ENCODE measurements at regions not wholly inside any gene's neighbourhood (a gene's known extent, or its start where the extent isn't known, plus 50 kb on each side); places are given as distances from the start of the nearest gene placed in this dataset.
"Not testable (repeated sequence)": the region's sequence is repeated elsewhere in the genome, so short reads cannot be mapped to it uniquely, and the experiment has no call there.

DNA sequence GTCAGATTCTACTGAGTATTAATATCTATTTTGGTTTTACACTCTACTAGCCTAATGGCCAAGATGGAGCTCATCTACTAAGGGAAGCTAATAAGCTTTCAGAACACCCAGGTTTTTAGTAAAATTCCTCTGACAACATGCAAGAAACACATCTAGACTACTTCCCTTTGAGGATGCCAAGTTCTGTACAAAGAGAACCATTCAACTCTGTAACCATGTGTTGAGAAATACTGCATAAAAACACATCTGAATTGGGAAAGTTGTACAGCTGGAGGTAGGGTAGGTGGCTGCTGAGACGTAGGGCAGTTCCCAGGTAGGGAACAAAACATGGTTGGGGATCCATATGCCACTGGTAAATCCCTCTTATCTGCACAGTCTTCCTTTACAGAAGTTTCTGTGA, 66.2 kb downstream of the SC5D start:
- DNase-seq, result peak; percentile 36

DNA sequence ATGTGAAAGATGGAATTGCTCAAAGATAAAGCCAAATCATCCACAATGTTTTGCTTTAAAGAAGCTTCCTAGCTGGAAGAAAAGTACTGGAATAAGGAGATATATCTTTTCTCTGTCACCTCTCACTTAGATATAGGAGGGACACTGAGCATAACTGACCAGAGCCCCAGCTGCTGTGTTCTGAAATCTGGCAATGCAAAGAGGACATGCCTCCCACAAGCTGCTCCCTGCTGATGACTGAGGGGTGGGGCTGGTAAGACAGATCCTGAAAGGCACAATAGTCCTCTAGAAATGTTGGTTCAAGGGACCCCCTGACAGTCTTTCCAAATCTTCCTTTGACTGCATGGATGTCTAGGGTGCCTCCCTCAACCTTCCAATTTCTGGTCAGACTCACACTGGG, 67.0 kb downstream of the SC5D start:
- DNase-seq, result no peak

DNA sequence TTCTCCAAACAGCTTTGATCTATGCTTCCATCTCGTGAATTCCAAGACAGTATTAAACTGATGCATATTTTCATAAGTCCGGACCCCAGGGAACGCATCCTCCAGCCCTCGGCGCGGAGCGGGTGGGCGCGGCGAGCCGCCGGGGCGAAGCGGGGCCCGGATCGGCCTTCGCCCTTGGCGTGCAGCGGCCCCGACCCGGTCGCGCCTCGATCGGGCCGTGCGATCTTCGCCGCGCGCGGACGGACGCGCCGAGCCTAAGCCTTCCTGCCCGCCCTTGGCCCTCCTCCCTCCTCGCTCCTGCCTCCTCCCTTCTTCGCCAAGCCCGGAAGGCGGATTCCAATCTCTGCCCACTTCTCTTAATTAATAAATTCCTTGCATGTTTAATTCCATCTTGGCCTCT, 70.4 kb downstream of the SC5D start:
- not testable (repeated sequence) for DNase-seq

DNA sequence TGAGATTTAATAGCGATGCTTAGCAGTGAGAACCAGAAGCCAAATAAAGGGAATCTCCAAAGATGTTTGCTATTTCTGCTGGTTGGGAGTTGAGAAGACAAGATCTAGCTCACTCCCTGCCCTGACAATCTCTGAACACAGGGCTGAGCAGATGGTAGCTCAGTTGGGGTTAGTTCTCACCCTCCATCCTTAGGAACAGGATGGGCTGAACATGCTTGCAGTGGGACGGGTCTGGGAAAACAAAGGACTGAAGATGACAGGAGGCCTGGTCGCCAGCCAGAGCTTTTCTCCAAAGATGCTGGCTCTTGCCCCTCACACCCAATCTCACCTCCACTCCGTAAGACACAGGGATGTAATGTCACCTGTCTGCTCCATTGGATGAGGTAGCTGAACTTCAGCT, 72.7 kb downstream of the SC5D start:
- DNase-seq, result no peak

DNA sequence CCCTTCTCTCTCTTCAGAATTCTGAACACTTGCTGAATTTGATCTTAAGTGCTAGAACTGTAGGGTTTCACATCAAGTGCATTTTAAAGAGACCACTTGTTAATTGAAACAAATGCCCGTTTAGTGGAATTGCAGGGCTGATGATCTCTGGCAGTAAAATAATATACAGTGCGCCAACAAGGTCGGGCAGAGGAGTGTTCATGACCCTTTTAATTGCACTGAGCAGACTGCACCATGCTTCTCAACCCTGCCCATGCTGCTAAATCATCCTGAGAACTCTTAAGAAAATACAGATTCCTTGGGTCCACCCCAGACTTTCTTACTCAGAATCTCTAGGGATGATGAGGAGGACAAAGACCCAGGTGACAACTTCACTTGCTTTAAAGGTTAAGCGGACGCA, 73.5 kb downstream of the SC5D start:
- DNase-seq, result no peak

DNA sequence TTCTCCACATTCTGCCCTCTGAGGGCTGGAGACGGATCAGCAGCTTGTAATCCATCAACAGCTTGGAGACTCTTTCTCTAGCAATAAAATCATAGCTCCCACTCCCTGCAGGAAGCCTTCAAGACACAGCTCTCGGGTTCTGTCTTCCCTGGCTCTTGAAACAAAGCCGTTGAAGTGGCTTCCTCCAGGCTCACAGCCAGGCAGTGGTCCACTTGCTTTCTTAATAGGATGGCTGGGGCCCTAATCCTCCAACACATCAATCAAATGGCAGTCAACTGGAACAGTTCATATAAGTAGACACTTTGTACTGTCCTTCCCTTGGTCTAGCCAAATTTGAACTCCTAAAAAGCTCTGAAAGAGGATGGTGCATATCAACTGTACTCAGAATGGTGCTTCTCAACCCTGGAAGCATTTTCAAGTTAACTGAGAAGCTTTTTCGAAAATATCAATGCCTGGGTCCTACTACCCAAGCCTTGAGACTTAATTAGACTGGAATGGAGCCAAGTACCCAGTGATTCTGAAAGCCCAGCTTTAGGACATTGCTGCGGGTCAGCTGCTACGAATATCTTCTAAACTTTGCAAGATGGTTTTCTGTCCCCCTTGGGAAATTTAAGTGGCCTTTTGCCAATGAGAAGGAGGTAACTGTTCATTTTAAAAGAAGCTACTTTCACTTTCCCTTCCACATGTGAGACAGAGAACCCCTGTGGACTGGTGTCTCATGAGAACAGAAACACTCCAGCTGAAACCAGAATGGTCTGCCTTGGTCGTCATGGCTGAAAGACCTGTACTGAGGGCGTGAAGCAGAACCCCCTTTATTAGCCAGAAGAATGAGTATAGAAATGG, 74.7 kb downstream of the SC5D start:
- peak; percentile 51 for DNase-seq

DNA sequence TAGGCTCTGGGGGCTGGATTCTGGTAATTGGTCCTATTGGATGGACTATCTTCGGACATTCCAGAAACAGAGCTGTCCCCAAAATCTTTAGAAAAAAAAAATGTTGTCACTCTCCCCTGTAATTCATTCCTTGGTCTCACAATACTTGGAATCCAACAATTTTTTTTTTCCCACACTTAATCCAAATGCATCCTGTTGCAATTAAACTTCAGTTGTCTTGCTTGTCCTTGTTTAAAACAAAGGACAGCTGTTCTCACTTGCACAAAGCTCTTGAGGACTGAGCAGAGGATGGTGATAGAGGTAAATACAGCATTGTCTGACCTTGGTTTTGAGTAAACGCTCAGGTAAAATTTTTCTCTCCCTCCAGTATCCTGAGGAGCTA, 75.3 kb downstream of the SC5D start:
- DNase-seq, result no peak

DNA sequence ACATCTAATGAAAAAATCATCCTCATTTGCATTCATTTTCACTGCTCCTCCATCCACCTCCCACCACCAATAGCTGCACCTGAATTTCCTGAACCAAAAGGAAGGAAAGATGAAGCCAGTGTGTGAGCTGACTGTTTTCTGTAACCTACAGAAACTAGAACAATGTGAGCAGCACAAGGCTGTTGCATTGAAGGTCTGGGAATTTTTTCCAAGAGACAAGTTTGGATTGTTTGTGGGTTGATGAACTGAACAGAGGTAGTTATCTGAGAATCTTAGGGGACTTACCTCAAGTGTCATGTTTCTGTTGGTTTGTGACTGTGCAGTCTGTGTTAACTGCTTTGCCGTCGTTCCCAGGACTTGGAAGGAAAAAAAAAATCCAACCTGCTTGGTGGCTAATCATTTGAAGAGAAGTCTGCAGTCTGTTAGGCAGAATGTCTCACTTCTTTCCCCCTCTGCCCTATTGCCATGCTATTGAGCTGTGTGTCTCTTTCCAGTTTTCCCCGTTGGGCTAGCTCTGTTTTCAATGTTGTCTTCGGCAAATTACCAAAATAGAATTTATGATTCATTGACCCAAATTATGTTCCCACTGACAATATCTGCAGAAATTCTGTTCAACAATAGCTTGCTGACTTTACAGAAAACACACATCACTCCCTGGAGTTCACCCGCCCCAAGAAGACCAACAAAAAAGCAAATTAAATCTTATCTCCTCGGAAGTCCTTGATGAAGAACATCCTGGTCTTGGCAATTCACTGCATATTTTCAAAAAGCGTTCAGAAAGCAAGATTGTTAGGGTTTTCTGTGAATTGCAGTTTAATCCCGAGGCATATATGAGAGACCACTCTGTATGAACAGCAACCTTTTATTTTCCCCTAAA, 76.0 kb downstream of the SC5D start:
- DNase-seq, result no peak

DNA sequence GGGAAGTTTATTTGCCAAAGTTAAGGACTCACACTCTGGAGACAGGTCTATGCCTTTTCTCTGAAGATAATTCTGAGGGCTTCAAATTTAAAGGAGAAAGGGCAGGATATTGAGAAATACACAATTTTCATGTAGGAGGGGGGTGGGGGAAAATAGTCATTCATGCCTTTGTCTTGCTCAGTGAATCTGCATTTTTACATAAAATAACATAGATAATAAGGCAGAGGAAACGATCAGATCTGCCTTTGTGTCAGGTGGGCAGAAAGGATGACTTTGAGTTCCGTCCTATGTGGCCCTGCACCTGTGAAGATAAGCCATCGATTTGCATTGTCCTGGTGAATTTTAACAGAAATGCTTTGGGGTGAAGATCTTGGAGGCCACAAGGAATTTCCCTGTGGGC, 76.8 kb downstream of the SC5D start:
- DNase-seq, result no peak

DNA sequence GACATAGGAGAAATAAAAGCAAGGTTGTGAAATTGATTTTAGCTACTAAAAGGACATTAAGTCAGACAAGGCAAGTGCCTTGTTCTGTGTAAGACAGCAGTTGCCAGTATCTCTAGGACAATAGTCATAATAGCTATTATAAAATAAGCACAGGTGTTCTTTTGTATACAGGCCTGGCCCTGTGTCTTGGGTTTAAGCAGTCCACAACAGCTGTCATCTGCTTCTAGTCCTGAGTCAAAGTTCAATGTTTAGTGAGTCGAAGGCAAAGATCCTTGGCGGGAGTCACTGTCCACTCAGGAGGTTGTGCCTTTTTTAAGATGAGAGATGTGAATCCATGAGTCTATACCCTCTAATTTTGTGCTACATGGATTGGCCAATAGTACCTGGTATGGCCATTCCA, 79.5 kb downstream of the SC5D start:
- DNase-seq, result no peak

DNA sequence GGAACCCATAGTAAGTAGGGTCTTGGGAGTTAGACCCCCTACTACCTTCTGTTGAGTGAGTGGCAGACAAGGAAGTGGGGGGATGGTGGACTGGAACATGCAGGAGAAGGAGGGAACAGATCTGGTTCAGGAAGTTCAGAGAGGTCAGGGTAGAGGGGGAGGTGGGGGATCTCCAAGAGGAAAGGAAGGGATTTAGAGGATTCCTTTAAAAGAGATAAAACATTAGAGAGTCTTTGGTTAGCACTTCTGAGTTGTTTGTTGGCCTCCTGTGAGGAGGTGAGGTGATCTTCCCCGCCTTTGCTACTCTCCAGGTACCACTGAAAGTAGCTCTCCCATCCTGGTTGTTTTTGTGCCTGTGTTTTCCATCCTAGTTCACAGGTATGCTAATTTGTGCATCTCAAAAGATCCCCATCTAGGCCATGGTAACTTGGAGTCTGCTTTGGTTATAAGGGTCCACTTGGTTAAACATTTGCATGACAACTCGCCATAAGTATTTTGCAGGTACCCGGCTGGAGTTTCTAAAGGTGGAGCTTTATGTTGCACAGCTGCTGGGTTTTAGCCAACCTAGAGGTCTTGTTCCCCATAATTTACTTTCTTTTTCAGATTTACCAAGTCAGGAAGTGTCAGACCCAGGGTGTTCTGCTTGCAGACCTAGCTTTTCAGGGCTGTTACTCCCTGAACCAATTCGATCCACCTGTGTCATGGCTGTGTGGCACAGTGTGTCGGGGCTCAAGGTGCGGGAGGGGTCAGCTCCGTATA, 79.3 kb upstream of the SORL1 start:
- DNase-seq, result no peak

DNA sequence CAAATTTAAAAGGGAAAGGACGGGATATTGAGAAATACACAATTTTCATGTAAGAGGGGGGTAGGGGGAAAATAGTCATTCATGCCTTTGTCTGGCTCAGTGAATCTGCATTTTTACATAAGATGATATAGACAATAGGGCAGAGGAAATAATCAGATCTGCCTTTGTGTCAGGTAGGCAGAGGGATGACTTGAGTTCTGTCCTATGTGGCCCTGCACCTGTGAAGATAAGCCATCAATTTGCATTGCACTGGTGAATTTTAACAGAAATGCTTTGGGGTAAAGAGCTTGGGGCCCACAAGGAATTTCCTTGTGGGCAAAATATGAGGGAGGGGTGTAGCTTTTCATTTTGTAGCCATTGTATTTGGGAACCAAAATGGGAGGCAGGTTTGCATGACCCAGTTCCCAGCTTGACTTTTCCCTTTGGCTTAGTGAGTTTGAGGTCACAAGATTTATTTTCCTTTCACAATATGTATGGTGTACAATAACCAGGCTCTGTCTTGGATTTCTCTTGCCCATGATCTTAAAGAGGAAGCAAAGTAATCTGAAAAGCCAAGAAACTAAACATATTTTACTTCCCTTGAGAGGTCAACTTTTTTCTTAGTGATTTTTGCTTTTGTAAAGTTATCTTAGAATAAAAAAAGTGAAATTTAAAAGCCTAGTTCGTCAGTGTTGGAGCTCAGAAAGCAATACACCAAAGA, 77.7 kb upstream of the SORL1 start:
- DNase-seq, result no peak

DNA sequence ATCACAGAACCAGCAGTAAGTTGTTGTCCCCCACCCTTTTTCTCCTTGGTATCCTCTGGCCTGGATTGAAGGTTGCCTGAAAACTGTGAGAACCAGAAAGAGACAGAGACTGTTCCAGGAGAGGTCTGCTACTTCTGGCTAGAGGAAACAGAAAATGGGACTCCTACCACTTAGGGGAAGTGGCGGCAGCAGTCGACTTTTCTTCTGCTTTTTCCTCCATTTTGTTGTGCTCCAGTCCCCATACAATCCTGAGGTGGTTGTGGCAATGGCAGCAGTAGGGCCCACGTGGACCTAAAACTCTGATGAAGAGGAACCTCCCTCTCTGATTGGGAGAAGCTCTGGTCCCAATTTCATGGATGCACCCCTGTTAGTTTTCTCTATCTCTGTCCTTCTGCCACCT, 76.0 kb upstream of the SORL1 start:
- DNase-seq, result peak; percentile 22

DNA sequence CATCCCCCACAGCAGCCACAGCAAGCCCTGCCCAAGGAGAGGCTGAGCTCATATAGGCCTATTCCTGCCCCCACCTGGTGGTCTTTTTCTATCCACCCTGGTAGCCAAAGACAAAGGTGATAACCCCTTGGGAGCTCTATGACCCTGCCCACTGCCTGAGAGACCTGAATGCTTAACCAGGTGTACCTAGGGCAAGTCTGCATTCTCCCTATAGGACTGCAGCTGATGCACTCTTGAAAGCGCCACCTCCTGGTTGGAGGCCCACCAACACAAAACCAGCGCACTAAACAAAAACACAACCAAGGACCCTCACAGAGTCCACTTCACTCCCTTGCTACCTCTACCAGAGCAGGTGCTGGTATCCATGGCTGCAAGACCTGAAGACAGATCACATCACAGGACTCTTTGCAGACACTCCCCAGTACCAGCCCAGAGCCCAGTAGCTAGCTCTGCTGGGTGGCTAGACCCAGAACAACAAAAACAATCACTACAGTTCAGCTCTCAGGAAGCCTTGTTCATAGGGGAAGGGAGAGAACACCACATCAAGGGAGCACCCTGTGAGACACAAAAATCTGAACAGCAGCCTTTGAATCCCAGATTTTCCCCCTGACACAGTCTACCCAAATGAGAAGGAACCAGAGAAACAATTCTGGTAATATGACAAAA, 72.8 kb upstream of the SORL1 start:
- not testable (repeated sequence) for DNase-seq

DNA sequence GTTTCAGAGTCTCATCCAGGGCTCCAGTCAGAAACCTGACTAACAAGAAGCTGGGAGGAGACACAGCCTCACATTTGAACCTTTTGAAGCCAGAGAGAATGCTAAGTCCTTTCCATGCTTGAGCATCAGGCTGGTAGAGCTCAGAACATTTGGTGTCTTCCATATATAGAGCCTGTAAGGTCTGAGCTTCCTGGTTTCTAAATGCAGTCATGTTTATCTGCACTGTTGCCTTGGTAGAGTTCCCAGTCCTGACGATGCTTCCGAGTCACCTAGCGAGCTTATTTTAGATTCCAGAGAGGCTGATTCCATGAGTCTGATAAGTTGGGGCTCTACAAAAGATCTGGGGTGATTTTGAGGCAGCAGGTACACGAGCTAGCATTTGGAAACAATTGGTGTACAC, 68.4 kb upstream of the SORL1 start:
- DNase-seq, result no peak

DNA sequence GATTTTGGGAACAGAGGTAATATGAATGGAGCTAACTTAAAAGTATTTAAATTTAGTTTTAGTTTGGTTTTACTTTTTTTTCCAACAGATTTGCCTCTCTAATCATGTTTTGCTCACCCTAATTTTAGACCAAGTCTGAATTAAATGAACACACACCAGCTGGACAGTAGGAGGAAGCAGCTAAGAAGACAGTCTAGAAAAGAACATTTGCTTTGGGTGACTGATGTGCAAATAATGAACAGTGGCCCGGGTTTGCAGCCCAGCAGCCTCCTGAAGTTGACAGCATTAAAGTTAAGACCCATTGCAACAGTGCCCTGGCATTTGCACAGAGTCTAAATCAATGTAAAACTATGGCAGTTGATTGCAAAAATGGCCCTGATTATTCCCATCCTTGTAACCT, 66.4 kb upstream of the SORL1 start:
- DNase-seq, result no peak
